ENCODE measurements at regions not wholly inside any gene's neighbourhood (a gene's known extent, or its start where the extent isn't known, plus 50 kb on each side); places are given as distances from the start of the nearest gene placed in this dataset.
"Not testable (repeated sequence)": the region's sequence is repeated elsewhere in the genome, so short reads cannot be mapped to it uniquely, and the experiment has no call there.

GRCh38 chr3:187481426-187481825 lies 113.2 kb downstream of the RTP4 start:
- H3K27me3 Mint-ChIP-seq: peaks cover 12% of the 10 kb centered on the region
- H3K4me3 Mint-ChIP-seq: no peak overlapping the region
- no peak for ATAC-seq

DNA sequence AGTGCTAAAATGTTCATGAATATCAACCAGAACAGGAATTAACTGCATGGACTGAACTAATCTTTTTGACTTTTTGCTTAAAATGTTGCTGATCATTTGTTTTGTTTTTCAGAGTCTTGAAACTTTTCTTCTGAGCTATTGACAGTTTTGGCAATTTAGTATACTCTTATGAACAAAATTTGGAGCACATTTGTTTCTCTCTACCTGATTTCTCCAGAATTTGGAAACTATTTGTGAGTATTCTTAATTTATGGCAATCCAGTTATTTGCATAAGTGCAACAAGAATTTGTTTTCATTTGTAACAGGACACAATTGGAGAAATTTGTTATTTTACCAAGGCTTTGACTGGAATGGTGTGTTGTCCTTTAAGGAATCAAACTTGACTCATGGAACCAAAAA lies 107.4 kb downstream of the RTP4 start:
- H3K27ac Mint-ChIP-seq; DNase-seq; H3K36me3 Mint-ChIP-seq (ENCODE audit: low read depth); ATAC-seq; H3K4me1 Mint-ChIP-seq; H3K27me3 Mint-ChIP-seq; H3K4me3 Mint-ChIP-seq: not testable (repeated sequence)
- H3K9me3 Mint-ChIP-seq: peaks cover 29% of the 10 kb centered on the region

More at GRCh38 chr3:187481426-187481825, 113.2 kb downstream of the RTP4 start:
- no peak overlapping the region for H3K27ac Mint-ChIP-seq
- H3K9me3 Mint-ChIP-seq: peaks cover 10% of the 10 kb centered on the region
- H3K4me1 Mint-ChIP-seq: no peaks in the 10 kb centered on the region
- no peaks in the 10 kb centered on the region for H3K36me3 Mint-ChIP-seq (ENCODE audit: low read depth)
- DNase-seq: no peak

DNA sequence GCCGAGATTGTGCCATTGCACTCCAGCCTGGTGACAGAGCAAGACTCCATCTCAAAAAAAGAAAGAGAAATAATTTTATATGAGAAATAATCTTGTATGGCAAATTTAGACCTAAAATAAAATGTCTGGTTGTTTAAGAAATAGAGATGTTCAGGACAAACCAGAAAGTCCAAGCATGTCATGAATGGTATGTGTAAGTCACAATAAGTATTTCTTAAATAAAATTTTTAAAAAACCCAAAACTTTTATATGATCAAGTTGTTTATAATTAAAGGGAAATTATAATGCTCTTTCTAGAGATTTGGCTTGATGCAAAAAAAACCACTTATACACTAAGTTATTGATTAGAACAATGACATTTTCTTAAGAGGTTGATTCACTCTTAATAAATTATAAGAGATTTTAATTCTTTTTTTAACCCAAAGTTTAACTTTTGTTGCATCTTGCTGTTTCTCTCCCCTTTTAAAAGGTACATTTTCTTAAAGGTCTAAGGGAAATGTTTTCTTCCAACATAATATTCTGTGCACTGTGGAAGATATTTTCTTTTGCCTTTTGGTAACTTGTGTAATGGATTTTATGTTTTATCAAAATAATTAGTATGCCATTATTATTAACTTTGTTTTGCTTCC lies 105.7 kb downstream of the RTP4 start:
- Mint-ChIP-seq H3K9me3 (peaks cover 29% of the 10 kb centered on the region), H3K36me3 (ENCODE audit: low read depth) (no peaks in the 10 kb centered on the region), H3K27ac (no peak overlapping the region), H3K4me1 (no peaks in the 10 kb centered on the region), H3K27me3 (peaks cover 20% of the 10 kb centered on the region), H3K4me3 (no peak overlapping the region)
- DNase-seq (no peak), ATAC-seq (no peak)

- H3K9me3 Mint-ChIP-seq; ATAC-seq; H3K27ac Mint-ChIP-seq; DNase-seq; H3K36me3 Mint-ChIP-seq (ENCODE audit: low read depth); H3K4me1 Mint-ChIP-seq; H3K4me3 Mint-ChIP-seq: not testable (repeated sequence)
- H3K27me3 Mint-ChIP-seq: peaks cover 26% of the 10 kb centered on the region
These were observed 98.1 kb downstream of the RTP4 start for GRCh38 chr3:187466306-187466705.

GRCh38 chr3:187465503-187465902 lies 97.3 kb downstream of the RTP4 start:
- no peaks in the 10 kb centered on the region for H3K36me3 Mint-ChIP-seq (ENCODE audit: low read depth)

DNA sequence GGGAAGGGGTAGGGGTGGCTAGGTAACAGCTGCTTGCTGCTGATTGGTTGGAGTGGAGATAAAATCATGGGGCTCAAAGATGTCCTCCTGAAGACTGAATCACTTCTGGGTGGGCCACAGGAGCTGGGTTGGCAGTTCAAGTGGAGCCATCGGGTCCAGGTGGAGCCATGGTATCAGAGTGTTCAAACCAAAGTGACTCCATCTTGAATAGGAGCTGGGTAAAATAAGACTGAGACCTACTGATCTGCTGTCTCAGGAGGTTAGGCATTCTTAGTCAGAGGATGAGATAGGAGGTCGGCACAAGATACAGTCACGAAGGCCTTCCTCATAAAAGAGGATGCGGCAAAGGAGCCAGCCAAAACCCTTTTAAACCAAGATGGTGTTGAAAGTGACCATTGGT lies 96.5 kb downstream of the RTP4 start:
- no peaks in the 10 kb centered on the region for H3K4me1 Mint-ChIP-seq
- DNase-seq (no peak), ATAC-seq (no peak)
- no peaks in the 10 kb centered on the region for H3K36me3 Mint-ChIP-seq (ENCODE audit: low read depth)
- H3K4me3 Mint-ChIP-seq: no peak overlapping the region
- peaks cover 16% of the 10 kb centered on the region for H3K27me3 Mint-ChIP-seq
- no peak overlapping the region for H3K27ac Mint-ChIP-seq
- no peaks in the 10 kb centered on the region for H3K9me3 Mint-ChIP-seq

More at GRCh38 chr3:187465503-187465902, 97.3 kb downstream of the RTP4 start:
- Mint-ChIP-seq H3K4me3 (no peak overlapping the region), H3K27me3 (peaks cover 21% of the 10 kb centered on the region), H3K27ac (no peak overlapping the region), H3K4me1 (no peaks in the 10 kb centered on the region), H3K9me3 (no peaks in the 10 kb centered on the region)
- DNase-seq (no peak), ATAC-seq (no peak)

GRCh38 chr3:187458921-187459320 lies 90.7 kb downstream of the RTP4 start:
- Mint-ChIP-seq H3K4me3 (no peak overlapping the region), H3K9me3 (no peaks in the 10 kb centered on the region), H3K27me3 (peaks cover 21% of the 10 kb centered on the region), H3K4me1 (no peaks in the 10 kb centered on the region), H3K27ac (no peak overlapping the region), H3K36me3 (ENCODE audit: low read depth) (no peaks in the 10 kb centered on the region)
- DNase-seq (no peak), ATAC-seq (no peak)

- Mint-ChIP-seq H3K9me3 (no peaks in the 10 kb centered on the region), H3K4me3 (no peak overlapping the region), H3K27me3 (peaks cover 19% of the 10 kb centered on the region), H3K27ac (no peak overlapping the region), H3K4me1 (no peaks in the 10 kb centered on the region), H3K36me3 (ENCODE audit: low read depth) (no peaks in the 10 kb centered on the region)
- DNase-seq: no peak
- ATAC-seq: no peak
These were observed 90.2 kb downstream of the RTP4 start for GRCh38 chr3:187458383-187458782.

DNA sequence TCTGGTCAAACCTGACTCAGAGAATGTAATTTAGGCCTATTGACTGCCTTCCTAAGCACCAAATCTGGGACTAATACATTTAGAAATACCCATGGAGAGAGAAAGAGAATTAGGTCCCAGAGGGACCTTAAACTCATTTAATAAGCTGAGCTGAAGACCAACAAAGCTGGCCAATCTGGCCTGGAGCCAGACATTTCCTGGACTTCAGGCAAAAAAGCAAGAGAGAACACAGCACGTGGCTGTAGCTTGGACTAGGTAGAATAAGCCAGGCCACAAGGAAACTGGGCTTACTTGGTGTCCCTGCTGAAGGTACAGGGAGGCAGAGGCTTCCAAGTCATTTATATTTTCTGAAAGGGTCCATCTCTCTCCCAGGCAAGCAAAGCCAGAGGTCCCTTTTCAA lies 88.1 kb downstream of the RTP4 start:
- H3K27me3 Mint-ChIP-seq: peaks cover 15% of the 10 kb centered on the region
- no peaks in the 10 kb centered on the region for H3K9me3 Mint-ChIP-seq
- no peak overlapping the region for H3K27ac Mint-ChIP-seq
- no peak overlapping the region for H3K4me3 Mint-ChIP-seq
- H3K36me3 Mint-ChIP-seq (ENCODE audit: low read depth): no peaks in the 10 kb centered on the region
- DNase-seq (no peak), ATAC-seq (no peak)
- no peaks in the 10 kb centered on the region for H3K4me1 Mint-ChIP-seq

GRCh38 chr3:187454085-187454815 lies 86.1 kb downstream of the RTP4 start:
- Mint-ChIP-seq H3K9me3 (no peaks in the 10 kb centered on the region), H3K27ac (no peak overlapping the region), H3K36me3 (ENCODE audit: low read depth) (no peaks in the 10 kb centered on the region), H3K27me3 (peaks cover 14% of the 10 kb centered on the region), H3K4me1 (no peaks in the 10 kb centered on the region), H3K4me3 (no peak overlapping the region)
- DNase-seq (no peak), ATAC-seq (no peak)

GRCh38 chr3:187450431-187451190 lies 82.4 kb downstream of the RTP4 start:
- ATAC-seq (no peak), DNase-seq (no peak)
- no peak overlapping the region for H3K27ac Mint-ChIP-seq
- no peaks in the 10 kb centered on the region for H3K4me1 Mint-ChIP-seq
- H3K36me3 Mint-ChIP-seq (ENCODE audit: low read depth): no peaks in the 10 kb centered on the region
- no peaks in the 10 kb centered on the region for H3K9me3 Mint-ChIP-seq
- no peak overlapping the region for H3K4me3 Mint-ChIP-seq
- H3K27me3 Mint-ChIP-seq: peaks cover 6% of the 10 kb centered on the region

DNA sequence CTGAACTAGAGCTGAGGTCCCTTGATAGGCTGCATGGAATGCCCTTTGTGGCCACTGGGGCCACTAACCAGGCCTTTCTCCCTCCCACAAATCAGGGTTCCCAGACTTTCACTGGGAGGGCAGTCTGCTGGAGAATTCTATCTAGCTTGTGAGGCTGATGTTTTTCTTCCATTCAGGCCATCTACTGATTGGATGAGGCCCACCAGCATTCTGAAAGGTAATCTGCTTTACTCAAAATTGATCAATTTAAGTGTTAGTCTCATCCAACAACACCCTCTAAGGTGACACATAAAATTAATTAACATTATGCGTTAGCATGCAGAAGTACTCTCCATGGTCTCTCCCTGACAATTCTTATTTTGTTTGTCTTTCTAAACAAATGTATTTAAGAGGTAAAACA lies 80.5 kb downstream of the RTP4 start:
- DNase-seq (no peak), ATAC-seq (no peak)
- H3K4me1 Mint-ChIP-seq: no peaks in the 10 kb centered on the region
- no peaks in the 10 kb centered on the region for H3K9me3 Mint-ChIP-seq
- H3K27me3 Mint-ChIP-seq: peaks cover 2% of the 10 kb centered on the region
- H3K4me3 Mint-ChIP-seq: no peak overlapping the region
- no peak overlapping the region for H3K27ac Mint-ChIP-seq
- no peaks in the 10 kb centered on the region for H3K36me3 Mint-ChIP-seq (ENCODE audit: low read depth)

- ATAC-seq: no peak
- no peak for DNase-seq
- Mint-ChIP-seq H3K27ac (no peak overlapping the region), H3K4me1 (no peaks in the 10 kb centered on the region), H3K27me3 (peaks cover 2% of the 10 kb centered on the region), H3K36me3 (ENCODE audit: low read depth) (no peaks in the 10 kb centered on the region), H3K4me3 (no peak overlapping the region), H3K9me3 (no peaks in the 10 kb centered on the region)
These were observed 79.6 kb downstream of the RTP4 start for GRCh38 chr3:187447737-187448136.

- Mint-ChIP-seq H3K36me3 (ENCODE audit: low read depth) (no peaks in the 10 kb centered on the region), H3K27me3 (no peaks in the 10 kb centered on the region), H3K27ac (no peak overlapping the region), H3K9me3 (no peaks in the 10 kb centered on the region), H3K4me1 (no peaks in the 10 kb centered on the region), H3K4me3 (no peak overlapping the region)
- no peak for DNase-seq
- ATAC-seq: no peak
These were observed 77.2 kb downstream of the RTP4 start for GRCh38 chr3:187445356-187445755.

- ATAC-seq: no peak
- peaks cover 14% of the 10 kb centered on the region for H3K27me3 Mint-ChIP-seq
- H3K9me3 Mint-ChIP-seq: no peaks in the 10 kb centered on the region
These were observed 66.3 kb downstream of the RTP4 start for GRCh38 chr3:187434524-187434923.

More at GRCh38 chr3:187434524-187434923, 66.3 kb downstream of the RTP4 start:
- Mint-ChIP-seq H3K36me3 (ENCODE audit: low read depth) (no peaks in the 10 kb centered on the region), H3K27ac (no peak overlapping the region), H3K4me3 (no peak overlapping the region), H3K4me1 (no peaks in the 10 kb centered on the region)
- no peak for DNase-seq

Measured in activated naive CD8-positive, alpha-beta T cell treated with anti-CD3 and anti-CD28 coated beads, Interleukin-2, amount 50 U/mL, for 24 hours (primary cell).